Upper lobe of right lung (tissue), 1 donor: ENCODE measurements at regions not wholly inside any gene's neighbourhood (a gene's known extent, or its start where the extent isn't known, plus 50 kb on each side); places are given as distances from the start of the nearest gene placed in this dataset.

Experiments
- ATAC-seq: fragments of 200-7000 bp; cut with Tn5 transposase; one replicate; pipeline ENCODE4 v1.9.1; 2020; ENCODE audit warnings: mild to moderate bottlenecking, moderate library complexity
- DNase-seq: peaks from one replicate; pipeline ENCODE4 v3.0.0-alpha.2; 2020
- H3K27ac ChIP-seq: fragments of 200-600 bp; one replicate; pipeline ENCODE4 v1.8.0; 2022
- H3K27me3 ChIP-seq: fragments of 200-600 bp; one replicate; pipeline ENCODE4 v1.8.0; 2022; ENCODE audit warnings: mild to moderate bottlenecking
- H3K36me3 ChIP-seq: fragments of 200-600 bp; one replicate; pipeline ENCODE4 v1.8.0; 2022
- H3K4me1 ChIP-seq: fragments of 200-600 bp; one replicate; pipeline ENCODE4 v1.8.0; 2022
- H3K4me3 ChIP-seq: fragments of 200-600 bp; one replicate; pipeline ENCODE4 v1.8.0; 2022; ENCODE audit warnings: mild to moderate bottlenecking
- H3K9me3 ChIP-seq: fragments of 200-600 bp; one replicate; pipeline ENCODE4 v1.8.0; 2022
- intact Hi-C: fragments of 100-400 bp; cut with DNase I; formaldehyde crosslinking; loops from one replicate; pipeline ENCODE4 v1.11.0; 2022
- TF ChIP-seq, protein P1 (sequence below): fragments of 200-600 bp; IDR thresholded peaks from one replicate; pipeline ENCODE4 v1.8.0; 2022; ENCODE audit warnings: antibody characterized with exemption
- donor health status: DM: no; HTN: yes; CAD: no; lungs with severe emphysema.

GRCh38 chr2:37553411-37554154 lies 117.9 kb downstream of the CDC42EP3 start:
- H3K4me1 ChIP-seq, result no peaks in the 10 kb centered on the region
- no peak for DNase-seq
- no peaks in the 10 kb centered on the region for H3K9me3 ChIP-seq
- TF ChIP-seq, protein P1, sequence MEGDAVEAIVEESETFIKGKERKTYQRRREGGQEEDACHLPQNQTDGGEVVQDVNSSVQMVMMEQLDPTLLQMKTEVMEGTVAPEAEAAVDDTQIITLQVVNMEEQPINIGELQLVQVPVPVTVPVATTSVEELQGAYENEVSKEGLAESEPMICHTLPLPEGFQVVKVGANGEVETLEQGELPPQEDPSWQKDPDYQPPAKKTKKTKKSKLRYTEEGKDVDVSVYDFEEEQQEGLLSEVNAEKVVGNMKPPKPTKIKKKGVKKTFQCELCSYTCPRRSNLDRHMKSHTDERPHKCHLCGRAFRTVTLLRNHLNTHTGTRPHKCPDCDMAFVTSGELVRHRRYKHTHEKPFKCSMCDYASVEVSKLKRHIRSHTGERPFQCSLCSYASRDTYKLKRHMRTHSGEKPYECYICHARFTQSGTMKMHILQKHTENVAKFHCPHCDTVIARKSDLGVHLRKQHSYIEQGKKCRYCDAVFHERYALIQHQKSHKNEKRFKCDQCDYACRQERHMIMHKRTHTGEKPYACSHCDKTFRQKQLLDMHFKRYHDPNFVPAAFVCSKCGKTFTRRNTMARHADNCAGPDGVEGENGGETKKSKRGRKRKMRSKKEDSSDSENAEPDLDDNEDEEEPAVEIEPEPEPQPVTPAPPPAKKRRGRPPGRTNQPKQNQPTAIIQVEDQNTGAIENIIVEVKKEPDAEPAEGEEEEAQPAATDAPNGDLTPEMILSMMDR, result no peak
- no peak overlapping the region for H3K27ac ChIP-seq
- H3K4me3 ChIP-seq, result no peak overlapping the region
- intact Hi-C loops, result no loop called here
- ATAC-seq, result no peak
- no peaks in the 10 kb centered on the region for H3K27me3 ChIP-seq
- no peaks in the 10 kb centered on the region for H3K36me3 ChIP-seq

- no peaks in the 10 kb centered on the region for H3K36me3 ChIP-seq
- DNase-seq (no peak), ATAC-seq (no peak)
- TF ChIP-seq, protein P1, result no peak
- no peak overlapping the region for H3K27ac ChIP-seq
- no peak overlapping the region for H3K4me3 ChIP-seq
- H3K27me3 ChIP-seq, result no peaks in the 10 kb centered on the region
- H3K9me3 ChIP-seq, result no peaks in the 10 kb centered on the region
- H3K4me1 ChIP-seq, result no peaks in the 10 kb centered on the region
- intact Hi-C loops, result no loop called here
Measured at GRCh38 chr2:37554155-37554510, 117.3 kb downstream of the CDC42EP3 start.

GRCh38 chr2:37554687-37555086 lies 116.8 kb downstream of the CDC42EP3 start:
- no peaks in the 10 kb centered on the region for H3K4me1 ChIP-seq
- TF ChIP-seq, protein P1, result no peak
- no peak overlapping the region for H3K27ac ChIP-seq
- no peaks in the 10 kb centered on the region for H3K9me3 ChIP-seq
- intact Hi-C loops, result no loop called here
- no peak for DNase-seq
- no peak for ATAC-seq
- H3K4me3 ChIP-seq, result no peak overlapping the region
- H3K36me3 ChIP-seq, result no peaks in the 10 kb centered on the region
- H3K27me3 ChIP-seq, result no peaks in the 10 kb centered on the region

GRCh38 chr2:37555457-37555856 lies 116.0 kb downstream of the CDC42EP3 start:
- Histone ChIP-seq H3K9me3 (no peaks in the 10 kb centered on the region), H3K36me3 (no peaks in the 10 kb centered on the region), H3K4me1 (no peaks in the 10 kb centered on the region), H3K27me3 (no peaks in the 10 kb centered on the region), H3K4me3 (no peak overlapping the region), H3K27ac (no peak overlapping the region)
- peak; percentile 79 for ATAC-seq
- DNase-seq, result no peak
- TF ChIP-seq, protein P1, result no peak
- intact Hi-C loops, result no loop called here

- H3K4me1 ChIP-seq, result no peaks in the 10 kb centered on the region
- H3K27ac ChIP-seq, result no peak overlapping the region
- no peaks in the 10 kb centered on the region for H3K36me3 ChIP-seq
- DNase-seq (no peak), ATAC-seq (no peak)
- no peak overlapping the region for H3K4me3 ChIP-seq
- no peaks in the 10 kb centered on the region for H3K27me3 ChIP-seq
- H3K9me3 ChIP-seq, result no peaks in the 10 kb centered on the region
- intact Hi-C loops, result no loop called here
- TF ChIP-seq, protein P1, result no peak
Measured at GRCh38 chr2:37556256-37556655, 115.2 kb downstream of the CDC42EP3 start.

DNA sequence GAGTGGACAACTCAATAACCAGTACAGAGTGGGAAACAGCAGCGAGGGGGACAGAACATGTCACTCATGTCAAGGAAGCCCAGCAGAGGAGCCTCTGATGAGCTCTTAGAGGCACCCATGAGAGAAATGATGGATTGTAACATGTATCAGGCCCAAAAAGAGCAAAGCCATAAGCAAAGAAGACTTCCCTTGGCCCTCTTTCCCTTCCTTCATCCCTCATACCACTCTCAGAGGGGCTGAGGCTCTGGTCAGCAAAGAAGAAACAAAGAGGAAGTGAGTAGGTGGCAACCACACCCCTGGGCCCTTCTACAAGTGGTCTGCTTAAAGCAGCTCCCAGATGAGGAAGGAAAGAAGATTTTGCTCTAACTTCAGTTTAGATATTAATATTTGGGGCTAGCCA lies 112.8 kb downstream of the CDC42EP3 start:
- intact Hi-C loops, result no loop called here

More for the DNA sequence above, 112.8 kb downstream of the CDC42EP3 start:
- TF ChIP-seq, protein P1, result no peak
- Histone ChIP-seq H3K36me3 (no peaks in the 10 kb centered on the region), H3K27me3 (no peaks in the 10 kb centered on the region), H3K9me3 (no peaks in the 10 kb centered on the region), H3K4me3 (no peak overlapping the region), H3K4me1 (peaks cover 4% of the 10 kb centered on the region), H3K27ac (no peak overlapping the region)
- DNase-seq (no peak), ATAC-seq (peak; percentile 89)
